ENCODE measurements at regions not wholly inside any gene's neighbourhood (a gene's known extent, or its start where the extent isn't known, plus 50 kb on each side); places are given as distances from the start of the nearest gene placed in this dataset.

- no peaks in the 10 kb centered on the region for H3K9me3 ChIP-seq (replicated peaks; ENCODE audit: low read length)
- H3K9ac ChIP-seq (ENCODE audit: low read depth, low read length) = no peak overlapping the region
- no peak overlapping the region for H3K4me3 ChIP-seq (ENCODE audit: low read length)
- no peak overlapping the region for H3K4me2 ChIP-seq (ENCODE audit: low read length)
- no peaks in the 10 kb centered on the region for H3K36me3 ChIP-seq (ENCODE audit: insufficient read depth, low read length)
- H3K27me3 ChIP-seq (ENCODE audit: control insufficient read depth, insufficient read depth, low read length) = no peaks in the 10 kb centered on the region
- H3K4me1 ChIP-seq (ENCODE audit: control insufficient read depth, insufficient read depth, low read length) = peaks cover 22% of the 10 kb centered on the region
Measured at GRCh38 chr14:95391331-95391730, 71.6 kb upstream of the CLMN start.

- no peaks in the 10 kb centered on the region for H3K36me3 ChIP-seq (ENCODE audit: insufficient read depth, low read length)
- no peaks in the 10 kb centered on the region for H3K27me3 ChIP-seq (ENCODE audit: control insufficient read depth, insufficient read depth, low read length)
- H3K4me3 ChIP-seq (ENCODE audit: low read length) = no peak overlapping the region
- no peak overlapping the region for H3K4me2 ChIP-seq (ENCODE audit: low read length)
- peaks cover 18% of the 10 kb centered on the region for H3K4me1 ChIP-seq (ENCODE audit: control insufficient read depth, insufficient read depth, low read length)
- H3K9me3 ChIP-seq (replicated peaks; ENCODE audit: low read length) = no peaks in the 10 kb centered on the region
- peak overlapping the region; percentile 52 for H3K9ac ChIP-seq (ENCODE audit: low read depth, low read length)
Measured at GRCh38 chr14:95389471-95390011, 69.8 kb upstream of the CLMN start.

GRCh38 chr14:95388699-95389098 lies 69.0 kb upstream of the CLMN start:
- no peaks in the 10 kb centered on the region for H3K9me3 ChIP-seq (replicated peaks; ENCODE audit: low read length)
- H3K9ac ChIP-seq (ENCODE audit: low read depth, low read length) = peak overlapping the region; percentile 17
- H3K4me3 ChIP-seq (ENCODE audit: low read length) = no peak overlapping the region
- no peaks in the 10 kb centered on the region for H3K36me3 ChIP-seq (ENCODE audit: insufficient read depth, low read length)
- no peak overlapping the region for H3K4me2 ChIP-seq (ENCODE audit: low read length)
- H3K27me3 ChIP-seq (ENCODE audit: control insufficient read depth, insufficient read depth, low read length) = no peaks in the 10 kb centered on the region
- H3K4me1 ChIP-seq (ENCODE audit: control insufficient read depth, insufficient read depth, low read length) = peaks cover 18% of the 10 kb centered on the region

GRCh38 chr14:95387826-95388445 lies 68.2 kb upstream of the CLMN start:
- no peaks in the 10 kb centered on the region for H3K36me3 ChIP-seq (ENCODE audit: insufficient read depth, low read length)
- H3K4me2 ChIP-seq (ENCODE audit: low read length) = no peak overlapping the region
- no peaks in the 10 kb centered on the region for H3K27me3 ChIP-seq (ENCODE audit: control insufficient read depth, insufficient read depth, low read length)
- no peaks in the 10 kb centered on the region for H3K9me3 ChIP-seq (replicated peaks; ENCODE audit: low read length)
- H3K4me3 ChIP-seq (ENCODE audit: low read length) = no peak overlapping the region
- H3K9ac ChIP-seq (ENCODE audit: low read depth, low read length) = no peak overlapping the region
- H3K4me1 ChIP-seq (ENCODE audit: control insufficient read depth, insufficient read depth, low read length) = peaks cover 18% of the 10 kb centered on the region

GRCh38 chr14:95386536-95387095 lies 66.9 kb upstream of the CLMN start:
- no peak overlapping the region for H3K4me3 ChIP-seq (ENCODE audit: low read length)
- H3K27me3 ChIP-seq (ENCODE audit: control insufficient read depth, insufficient read depth, low read length) = no peaks in the 10 kb centered on the region
- no peak overlapping the region for H3K4me2 ChIP-seq (ENCODE audit: low read length)
- no peaks in the 10 kb centered on the region for H3K36me3 ChIP-seq (ENCODE audit: insufficient read depth, low read length)
- no peak overlapping the region for H3K9ac ChIP-seq (ENCODE audit: low read depth, low read length)
- no peaks in the 10 kb centered on the region for H3K9me3 ChIP-seq (replicated peaks; ENCODE audit: low read length)
- H3K4me1 ChIP-seq (ENCODE audit: control insufficient read depth, insufficient read depth, low read length) = peaks cover 18% of the 10 kb centered on the region

GRCh38 chr14:95385701-95386100 lies 66.0 kb upstream of the CLMN start:
- Histone ChIP-seq H3K27me3 (ENCODE audit: control insufficient read depth, insufficient read depth, low read length) (no peaks in the 10 kb centered on the region), H3K9me3 (replicated peaks; ENCODE audit: low read length) (no peaks in the 10 kb centered on the region), H3K4me3 (ENCODE audit: low read length) (no peak overlapping the region), H3K4me1 (ENCODE audit: control insufficient read depth, insufficient read depth, low read length) (peaks cover 18% of the 10 kb centered on the region), H3K4me2 (ENCODE audit: low read length) (no peak overlapping the region), H3K9ac (ENCODE audit: low read depth, low read length) (no peak overlapping the region), H3K36me3 (ENCODE audit: insufficient read depth, low read length) (no peaks in the 10 kb centered on the region)

GRCh38 chr14:95382747-95383146 lies 63.0 kb upstream of the CLMN start:
- no peak overlapping the region for H3K9ac ChIP-seq (ENCODE audit: low read depth, low read length)
- peaks cover 5% of the 10 kb centered on the region for H3K9me3 ChIP-seq (replicated peaks; ENCODE audit: low read length)
- no peak overlapping the region for H3K4me3 ChIP-seq (ENCODE audit: low read length)
- H3K27me3 ChIP-seq (ENCODE audit: control insufficient read depth, insufficient read depth, low read length) = no peaks in the 10 kb centered on the region
- no peak overlapping the region for H3K4me2 ChIP-seq (ENCODE audit: low read length)
- no peaks in the 10 kb centered on the region for H3K4me1 ChIP-seq (ENCODE audit: control insufficient read depth, insufficient read depth, low read length)
- H3K36me3 ChIP-seq (ENCODE audit: insufficient read depth, low read length) = no peaks in the 10 kb centered on the region

- no peaks in the 10 kb centered on the region for H3K27me3 ChIP-seq (ENCODE audit: control insufficient read depth, insufficient read depth, low read length)
- no peak overlapping the region for H3K9ac ChIP-seq (ENCODE audit: low read depth, low read length)
- no peaks in the 10 kb centered on the region for H3K36me3 ChIP-seq (ENCODE audit: insufficient read depth, low read length)
- no peak overlapping the region for H3K4me2 ChIP-seq (ENCODE audit: low read length)
- no peaks in the 10 kb centered on the region for H3K4me1 ChIP-seq (ENCODE audit: control insufficient read depth, insufficient read depth, low read length)
- H3K4me3 ChIP-seq (ENCODE audit: low read length) = no peak overlapping the region
- H3K9me3 ChIP-seq (replicated peaks; ENCODE audit: low read length) = peaks cover 5% of the 10 kb centered on the region
Measured at GRCh38 chr14:95381726-95382125, 62.0 kb upstream of the CLMN start.

- Histone ChIP-seq H3K36me3 (ENCODE audit: insufficient read depth, low read length) (no peaks in the 10 kb centered on the region), H3K4me1 (ENCODE audit: control insufficient read depth, insufficient read depth, low read length) (no peaks in the 10 kb centered on the region), H3K4me3 (ENCODE audit: low read length) (no peak overlapping the region), H3K9ac (ENCODE audit: low read depth, low read length) (no peak overlapping the region), H3K4me2 (ENCODE audit: low read length) (no peak overlapping the region), H3K27me3 (ENCODE audit: control insufficient read depth, insufficient read depth, low read length) (peaks cover under 1% of the 10 kb centered on the region), H3K9me3 (replicated peaks; ENCODE audit: low read length) (peaks cover 5% of the 10 kb centered on the region)
Measured at GRCh38 chr14:95380350-95381042, 60.8 kb upstream of the CLMN start.

- Histone ChIP-seq H3K4me3 (ENCODE audit: low read length) (no peak overlapping the region), H3K9me3 (replicated peaks; ENCODE audit: low read length) (peaks cover 5% of the 10 kb centered on the region), H3K4me1 (ENCODE audit: control insufficient read depth, insufficient read depth, low read length) (no peaks in the 10 kb centered on the region), H3K27me3 (ENCODE audit: control insufficient read depth, insufficient read depth, low read length) (peaks cover 3% of the 10 kb centered on the region), H3K36me3 (ENCODE audit: insufficient read depth, low read length) (no peaks in the 10 kb centered on the region), H3K4me2 (ENCODE audit: low read length) (no peak overlapping the region), H3K9ac (ENCODE audit: low read depth, low read length) (no peak overlapping the region)
Measured at GRCh38 chr14:95379634-95380033, 59.9 kb upstream of the CLMN start.

- Histone ChIP-seq H3K36me3 (ENCODE audit: insufficient read depth, low read length) (no peaks in the 10 kb centered on the region), H3K9me3 (replicated peaks; ENCODE audit: low read length) (peaks cover 5% of the 10 kb centered on the region), H3K9ac (ENCODE audit: low read depth, low read length) (no peak overlapping the region), H3K4me3 (ENCODE audit: low read length) (no peak overlapping the region), H3K4me1 (ENCODE audit: control insufficient read depth, insufficient read depth, low read length) (no peaks in the 10 kb centered on the region), H3K4me2 (ENCODE audit: low read length) (no peak overlapping the region), H3K27me3 (ENCODE audit: control insufficient read depth, insufficient read depth, low read length) (peaks cover 10% of the 10 kb centered on the region)
Measured at GRCh38 chr14:95375539-95376109, 55.9 kb upstream of the CLMN start.

Measured in skeletal muscle satellite cell (primary cell).